22Rv1 (cell line): ENCODE measurements at regions not wholly inside any gene's neighbourhood (a gene's known extent, or its start where the extent isn't known, plus 50 kb on each side); places are given as distances from the start of the nearest gene placed in this dataset.

Experiments
- H3K27ac ChIP-seq: fragments of 450-650 bp; 2 replicates; pipeline ENCODE4 v1.5.1; 2017
- ZFX ChIP-seq: fragments of 450-650 bp; IDR thresholded peaks from 2 replicates; pipeline ENCODE4 v1.6.1; 2017; ENCODE audit warnings: antibody characterized with exemption, borderline replicate concordance
- TF ChIP-seq, protein P1 (sequence below): fragments of 450-650 bp; IDR thresholded peaks from 2 replicates; pipeline ENCODE4 v1.5.1; 2017; ENCODE audit warnings: mild to moderate bottlenecking

GRCh38 chr9:18260521-18260920, 213.4 kb upstream of the ADAMTSL1 start:
- no peak for TF ChIP-seq ZFX
- TF ChIP-seq, protein P1, sequence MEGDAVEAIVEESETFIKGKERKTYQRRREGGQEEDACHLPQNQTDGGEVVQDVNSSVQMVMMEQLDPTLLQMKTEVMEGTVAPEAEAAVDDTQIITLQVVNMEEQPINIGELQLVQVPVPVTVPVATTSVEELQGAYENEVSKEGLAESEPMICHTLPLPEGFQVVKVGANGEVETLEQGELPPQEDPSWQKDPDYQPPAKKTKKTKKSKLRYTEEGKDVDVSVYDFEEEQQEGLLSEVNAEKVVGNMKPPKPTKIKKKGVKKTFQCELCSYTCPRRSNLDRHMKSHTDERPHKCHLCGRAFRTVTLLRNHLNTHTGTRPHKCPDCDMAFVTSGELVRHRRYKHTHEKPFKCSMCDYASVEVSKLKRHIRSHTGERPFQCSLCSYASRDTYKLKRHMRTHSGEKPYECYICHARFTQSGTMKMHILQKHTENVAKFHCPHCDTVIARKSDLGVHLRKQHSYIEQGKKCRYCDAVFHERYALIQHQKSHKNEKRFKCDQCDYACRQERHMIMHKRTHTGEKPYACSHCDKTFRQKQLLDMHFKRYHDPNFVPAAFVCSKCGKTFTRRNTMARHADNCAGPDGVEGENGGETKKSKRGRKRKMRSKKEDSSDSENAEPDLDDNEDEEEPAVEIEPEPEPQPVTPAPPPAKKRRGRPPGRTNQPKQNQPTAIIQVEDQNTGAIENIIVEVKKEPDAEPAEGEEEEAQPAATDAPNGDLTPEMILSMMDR = no peak
- no peak overlapping the region for H3K27ac ChIP-seq

DNA sequence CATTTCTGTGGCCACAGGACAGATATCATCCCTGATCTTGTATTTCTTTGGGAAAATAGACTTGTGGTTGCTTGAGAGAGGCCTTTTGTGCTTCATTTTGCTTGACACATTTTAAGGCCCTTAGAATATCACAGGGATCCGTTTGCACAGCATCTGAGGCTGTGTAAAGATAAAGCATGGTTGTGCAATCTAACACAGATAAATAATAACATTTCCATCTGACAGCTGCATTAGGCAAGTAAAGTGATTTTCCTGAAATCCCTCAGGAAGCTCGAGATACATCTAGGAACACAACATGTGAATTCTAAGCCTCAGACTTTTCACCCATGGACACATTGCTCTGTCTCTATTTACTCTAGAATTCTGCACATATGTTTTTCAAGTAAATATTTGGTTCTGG, 212.8 kb upstream of the ADAMTSL1 start:
- TF ChIP-seq, protein P1 = no peak
- no peak for TF ChIP-seq ZFX
- H3K27ac ChIP-seq = no peak overlapping the region

GRCh38 chr9:18263377-18263776, 210.6 kb upstream of the ADAMTSL1 start:
- TF ChIP-seq, protein P1 = no peak
- no peak for TF ChIP-seq ZFX
- no peak overlapping the region for H3K27ac ChIP-seq

DNA sequence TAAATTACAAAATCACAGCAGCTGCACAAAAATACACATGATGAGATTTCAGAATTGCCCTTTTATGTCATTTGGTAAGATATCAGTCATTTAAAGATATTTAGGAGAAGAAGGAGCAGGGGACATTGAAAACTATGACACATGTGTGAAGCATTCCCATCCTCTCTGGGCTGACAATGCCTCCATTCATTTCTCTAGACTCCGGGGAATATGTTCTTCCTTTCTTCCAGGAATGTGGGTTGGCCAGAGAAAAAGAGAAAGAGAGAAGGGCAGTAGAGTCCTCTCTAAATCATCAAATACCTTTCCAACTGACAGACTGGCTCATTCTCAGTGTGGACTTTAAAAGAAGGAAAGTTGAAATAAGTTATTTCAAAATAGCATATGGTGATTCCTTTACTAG, 205.6 kb upstream of the ADAMTSL1 start:
- TF ChIP-seq ZFX = no peak
- TF ChIP-seq, protein P1 = no peak
- H3K27ac ChIP-seq = no peak overlapping the region

GRCh38 chr9:18269561-18269960, 204.4 kb upstream of the ADAMTSL1 start:
- H3K27ac ChIP-seq = no peak overlapping the region
- TF ChIP-seq ZFX = no peak
- TF ChIP-seq, protein P1 = no peak

GRCh38 chr9:18274693-18275092, 199.3 kb upstream of the ADAMTSL1 start:
- no peak for TF ChIP-seq ZFX
- TF ChIP-seq, protein P1 = no peak
- no peak overlapping the region for H3K27ac ChIP-seq

DNA sequence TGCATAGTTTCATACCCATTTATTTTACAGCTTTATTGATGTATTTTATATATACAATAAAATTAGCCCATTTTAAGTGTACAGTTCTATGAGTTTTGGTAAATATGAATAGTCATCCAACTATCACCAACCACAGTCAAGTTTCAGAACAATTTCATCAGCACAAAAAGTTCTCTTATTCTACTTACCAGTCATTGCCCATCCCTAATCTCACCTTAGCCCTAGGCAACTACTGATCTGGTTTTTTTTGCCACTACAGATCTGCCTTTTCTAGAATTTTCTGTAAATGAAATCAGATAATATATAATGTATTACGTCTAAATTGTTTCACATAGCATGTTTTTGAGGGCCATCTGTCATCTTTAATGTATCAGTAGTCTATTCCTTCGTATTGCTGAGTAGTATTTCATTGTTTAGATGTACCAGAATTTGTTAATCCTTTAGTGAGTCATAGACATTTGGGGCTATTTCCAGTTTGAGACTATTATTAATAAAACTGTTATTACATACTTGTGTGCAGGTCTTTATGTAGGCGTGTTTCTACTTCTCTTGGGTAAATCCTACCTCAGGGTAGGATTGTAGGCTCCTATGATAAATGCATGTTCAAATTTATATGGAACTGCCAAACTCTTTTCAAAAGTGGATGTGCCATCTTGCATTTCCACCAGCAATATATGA, 198.5 kb upstream of the ADAMTSL1 start:
- no peak overlapping the region for H3K27ac ChIP-seq
- no peak for TF ChIP-seq ZFX
- TF ChIP-seq, protein P1 = no peak
